NCI-H510A (cell line): ENCODE measurements at regions not wholly inside any gene's neighbourhood (a gene's known extent, or its start where the extent isn't known, plus 50 kb on each side); places are given as distances from the start of the nearest gene placed in this dataset.
"Not testable (repeated sequence)": the region's sequence is repeated elsewhere in the genome, so short reads cannot be mapped to it uniquely, and the experiment has no call there.

Experiments
- DNase-seq: peaks from one replicate; lab custom pipeline; 2025; lab: John Stamatoyannopoulos, UW

DNA sequence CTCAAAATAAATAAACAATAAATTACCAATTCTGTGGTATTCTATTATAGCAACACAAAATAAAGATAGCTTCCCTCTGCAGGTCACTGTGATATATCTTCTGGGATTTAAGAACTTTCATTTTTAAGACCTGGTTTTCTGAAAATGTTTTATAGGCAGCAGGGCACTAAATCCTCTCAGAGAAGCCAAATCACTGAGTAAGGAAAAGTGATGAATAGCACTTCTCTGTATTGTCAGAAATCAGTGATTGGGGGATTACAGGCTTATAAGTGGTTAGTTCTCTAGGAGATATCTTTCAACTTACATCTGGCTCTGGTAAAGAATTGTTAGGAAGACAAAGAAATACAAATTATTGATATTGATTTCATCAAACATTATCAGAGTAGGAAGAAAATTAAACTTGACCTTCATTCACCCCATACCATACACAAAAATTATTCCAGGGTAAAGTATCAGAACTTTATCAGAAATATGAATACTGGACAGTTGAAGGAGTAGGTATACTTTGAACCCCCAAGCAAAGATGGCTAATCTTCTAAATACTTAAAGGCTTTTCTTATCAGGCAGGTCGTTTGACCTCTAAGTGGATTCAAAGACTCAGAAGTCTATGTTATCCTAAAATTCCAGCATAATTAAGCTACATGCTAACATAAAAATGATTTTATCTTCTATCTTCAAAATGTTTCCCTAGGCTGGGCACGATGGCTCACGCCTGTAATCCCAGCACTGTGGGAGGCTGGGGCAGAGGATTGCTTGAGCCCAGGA, 81.6 kb upstream of the USP9X start:
- DNase-seq: no peak

DNA sequence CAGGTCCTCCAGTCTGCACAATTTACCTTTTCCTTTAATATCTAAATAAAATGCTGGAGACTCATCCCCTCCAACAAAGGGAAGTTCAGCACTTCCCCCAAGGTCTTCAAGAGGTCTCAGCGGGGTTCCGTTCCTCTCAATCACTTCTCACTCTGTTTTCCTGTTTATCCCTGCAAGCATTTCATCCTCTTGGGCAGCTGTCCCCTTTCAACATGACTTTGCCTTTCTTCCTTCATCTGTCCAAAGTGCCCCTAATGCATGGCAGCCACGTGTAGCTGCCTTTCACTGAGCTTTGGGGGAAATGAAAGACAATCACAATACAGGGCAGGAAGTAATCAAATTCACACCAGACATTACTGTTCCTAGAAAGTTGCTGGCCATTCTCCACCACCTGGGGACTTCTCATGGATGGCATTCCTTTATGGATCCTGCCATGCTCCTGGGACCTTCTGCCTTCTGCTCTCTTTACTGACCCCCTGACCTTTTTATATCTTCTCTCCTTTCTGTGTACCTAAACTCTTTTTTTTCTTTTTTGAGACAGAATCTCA, 79.7 kb upstream of the USP9X start:
- no peak for DNase-seq

DNA sequence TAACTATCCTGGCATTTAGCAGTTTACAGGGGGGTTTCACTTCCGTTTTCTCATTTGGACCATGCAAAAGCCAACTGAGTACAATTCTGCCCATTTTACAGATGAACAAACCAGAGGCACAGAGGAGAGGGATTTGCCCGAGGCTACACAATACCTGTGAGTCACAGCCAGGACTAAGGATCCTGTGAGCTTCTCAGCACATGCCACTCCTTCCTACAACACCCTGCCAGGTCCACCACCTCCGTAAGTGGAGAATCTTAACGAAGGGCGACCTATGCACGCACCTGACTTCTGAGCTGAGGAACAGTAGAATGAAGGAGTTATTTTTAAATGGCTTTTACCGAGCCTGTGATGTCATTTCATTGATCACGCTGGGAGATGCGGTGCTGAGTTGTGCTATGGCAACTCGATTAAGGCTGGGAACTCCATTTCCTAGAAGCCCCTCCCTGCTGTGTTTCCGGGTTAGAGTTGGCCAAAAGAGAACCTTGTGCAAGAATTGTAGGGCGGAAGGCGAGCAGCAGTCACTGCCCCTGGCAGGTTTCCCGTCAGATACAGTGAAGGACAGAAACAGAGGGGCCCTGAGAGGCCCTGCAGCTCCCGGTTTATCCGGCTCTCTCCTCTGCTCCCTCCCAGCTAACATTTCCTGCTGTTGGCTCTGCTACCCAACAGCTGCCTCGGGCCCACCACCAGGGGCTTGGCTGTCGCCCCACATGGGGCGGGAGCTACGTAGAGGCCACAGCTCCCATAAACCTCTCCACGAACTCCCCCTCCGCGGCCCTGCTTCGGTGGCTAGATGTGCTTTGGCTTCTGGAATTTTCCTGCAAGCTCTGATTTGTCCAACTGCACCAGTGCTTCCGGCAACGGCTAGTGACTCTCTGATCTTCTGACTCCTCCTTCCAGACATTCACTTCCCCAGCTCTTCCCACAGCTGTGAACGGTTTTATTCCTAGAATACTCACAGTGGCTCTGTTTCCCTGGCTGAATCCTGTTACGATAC, 75.1 kb upstream of the USP9X start:
- DNase-seq: no peak

DNA sequence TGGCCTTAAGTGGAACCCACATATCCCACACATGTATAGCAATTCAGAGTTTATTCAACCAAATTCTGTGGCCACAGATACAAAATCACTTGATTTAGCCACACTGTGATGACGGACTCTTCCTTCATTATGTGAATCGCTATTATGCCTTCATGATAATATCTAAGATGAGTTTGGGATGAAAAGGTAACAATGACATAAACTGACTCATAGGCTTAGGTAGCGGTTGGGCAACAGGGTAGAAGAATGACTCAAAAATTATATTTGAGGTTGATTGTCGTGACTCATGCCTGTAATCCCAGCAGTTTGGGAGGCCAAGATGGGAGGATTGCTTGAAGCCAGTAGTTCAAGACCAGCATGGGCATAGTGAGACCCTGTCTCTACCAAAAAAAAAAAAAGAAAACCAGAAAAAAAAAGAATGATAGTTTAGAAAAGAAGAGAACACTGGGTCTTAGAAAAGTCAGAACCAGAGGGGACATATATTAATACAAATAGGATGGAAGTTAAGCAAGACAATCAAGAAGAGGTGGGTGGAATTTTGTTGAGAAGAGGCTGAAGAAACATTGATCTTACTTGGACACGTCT, 70.4 kb upstream of the USP9X start:
- no peak for DNase-seq

DNA sequence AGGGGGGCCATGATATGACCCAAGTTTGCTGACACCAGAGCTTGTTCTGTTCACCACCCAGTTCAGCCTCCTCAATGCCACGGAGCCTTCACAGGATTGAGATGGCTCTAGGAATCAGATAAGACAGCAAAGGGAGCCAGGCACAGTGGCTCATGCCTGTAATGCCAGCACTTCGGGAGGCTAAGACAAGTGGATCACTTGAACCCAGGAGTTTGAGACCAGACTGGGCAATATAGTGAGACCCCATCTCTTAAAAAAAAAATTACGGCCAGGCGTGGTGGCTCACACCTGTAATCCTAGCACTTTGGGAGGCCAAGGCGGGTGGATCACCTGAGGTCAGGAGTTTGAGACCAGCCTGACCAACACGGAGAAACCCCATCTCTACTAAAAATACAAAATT, 67.5 kb upstream of the USP9X start:
- not testable (repeated sequence) for DNase-seq

DNA sequence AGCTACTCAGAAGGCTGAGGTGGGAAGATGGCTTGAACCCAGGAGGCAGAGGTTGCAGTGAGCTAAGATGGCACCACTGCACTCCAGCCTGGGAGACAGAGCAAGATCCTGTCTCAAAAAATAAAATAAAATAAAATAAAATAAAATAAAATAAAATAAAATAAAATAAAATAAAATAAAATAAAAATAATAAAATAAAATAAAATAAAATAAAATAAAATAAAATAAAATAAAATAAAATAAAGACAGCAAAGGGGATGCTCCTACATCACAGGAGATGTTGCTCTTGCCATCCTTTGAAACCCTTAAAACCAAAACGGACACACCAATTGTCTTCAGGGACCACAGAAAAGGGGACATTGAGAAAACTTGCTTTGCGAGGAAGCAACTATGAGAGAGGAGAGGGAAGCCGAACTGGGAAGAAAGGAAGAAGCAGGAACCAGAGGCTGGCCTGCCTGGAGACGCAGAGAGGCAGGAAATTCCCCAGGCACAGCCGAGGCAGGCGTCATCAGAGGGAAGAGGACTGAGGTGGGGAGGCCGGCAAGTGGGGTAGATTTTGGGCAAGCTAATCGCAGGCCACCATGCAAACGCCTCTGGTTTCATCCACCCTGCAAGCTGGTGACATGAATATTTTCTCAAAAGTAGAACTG, 66.7 kb upstream of the USP9X start:
- not testable (repeated sequence) for DNase-seq

- no peak for DNase-seq
Observed at GRCh38 chrX:41019041-41019392, 66.2 kb upstream of the USP9X start.

GRCh38 chrX:41022566-41022965, 62.7 kb upstream of the USP9X start:
- DNase-seq: no peak

DNA sequence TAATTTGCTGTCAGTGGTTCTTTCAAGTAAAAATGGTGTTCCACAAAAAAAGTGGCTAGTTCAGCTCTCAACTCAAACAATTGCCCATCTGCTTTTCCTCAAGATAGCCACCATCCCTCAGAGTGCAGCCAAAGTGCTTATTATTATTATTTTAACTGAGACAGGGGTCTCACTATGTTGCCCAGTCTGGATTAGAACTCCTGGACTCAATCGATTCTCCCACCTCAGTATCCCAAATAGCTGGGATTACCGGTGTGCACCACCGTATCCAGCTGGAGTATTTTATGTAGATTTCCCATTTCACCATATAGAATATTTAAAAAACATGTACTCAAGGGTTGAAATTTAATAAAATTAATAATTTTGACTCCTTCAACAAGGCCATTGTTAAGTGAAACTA, 62.1 kb upstream of the USP9X start:
- no peak for DNase-seq

DNA sequence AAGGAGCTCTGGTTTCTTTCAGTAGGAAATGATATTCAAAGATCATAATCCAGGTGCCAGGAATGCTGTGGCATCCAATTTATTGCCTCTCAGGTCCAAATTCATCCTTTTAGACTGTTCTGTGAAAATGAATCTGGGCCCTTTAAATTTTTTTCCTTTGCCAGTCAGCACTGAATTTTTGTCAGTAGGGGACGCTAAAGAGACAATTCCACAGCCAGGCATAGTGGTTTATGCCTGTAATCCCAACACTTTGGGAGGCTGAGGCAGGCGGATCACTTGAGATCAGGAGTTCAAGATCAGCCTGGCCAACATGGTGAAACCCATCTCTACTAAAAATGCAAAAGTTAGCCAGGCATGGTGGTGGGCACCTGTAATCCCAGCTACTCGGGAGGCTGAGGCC, 60.9 kb upstream of the USP9X start:
- DNase-seq: not testable (repeated sequence)

GRCh38 chrX:41024755-41025154, 60.5 kb upstream of the USP9X start:
- DNase-seq: no peak

DNA sequence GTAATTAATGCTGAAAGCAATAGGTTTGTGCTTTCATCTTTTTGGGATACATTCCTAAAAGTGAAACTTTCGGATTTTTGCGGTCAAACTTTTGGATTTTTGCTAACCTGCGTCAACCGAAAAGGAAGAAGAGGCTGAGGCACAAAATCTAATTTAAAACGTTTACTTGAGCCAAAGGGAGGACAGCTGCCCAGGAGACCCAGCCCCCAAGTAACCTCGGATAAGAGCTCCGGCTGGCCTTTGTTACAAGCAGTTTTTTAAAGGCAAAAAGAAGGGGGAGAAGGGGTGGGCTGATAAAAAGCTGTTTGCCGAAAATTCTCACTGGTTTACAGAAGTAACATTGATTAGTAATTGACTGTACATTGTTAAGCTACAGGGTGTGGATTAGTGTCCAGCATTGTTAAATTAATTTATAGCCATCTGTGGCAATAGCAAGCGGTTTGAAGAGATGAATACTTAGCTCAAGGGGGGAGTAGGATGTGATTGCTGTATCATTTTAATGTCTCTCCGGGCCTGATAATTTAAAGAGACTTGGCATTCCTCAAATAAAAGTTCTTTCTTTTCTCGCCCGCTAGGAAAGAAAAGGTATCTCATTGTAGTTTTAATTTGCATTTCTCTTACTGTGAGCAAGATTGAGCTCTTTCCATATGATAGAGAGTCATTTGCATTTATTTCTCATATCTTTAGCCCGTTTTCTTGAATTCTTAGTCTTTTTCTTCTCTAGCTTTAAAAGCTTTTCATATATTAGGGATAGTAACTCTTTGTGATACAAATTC, 59.1 kb upstream of the USP9X start:
- no peak for DNase-seq

GRCh38 chrX:41026702-41027078, 58.6 kb upstream of the USP9X start:
- DNase-seq: no peak

DNA sequence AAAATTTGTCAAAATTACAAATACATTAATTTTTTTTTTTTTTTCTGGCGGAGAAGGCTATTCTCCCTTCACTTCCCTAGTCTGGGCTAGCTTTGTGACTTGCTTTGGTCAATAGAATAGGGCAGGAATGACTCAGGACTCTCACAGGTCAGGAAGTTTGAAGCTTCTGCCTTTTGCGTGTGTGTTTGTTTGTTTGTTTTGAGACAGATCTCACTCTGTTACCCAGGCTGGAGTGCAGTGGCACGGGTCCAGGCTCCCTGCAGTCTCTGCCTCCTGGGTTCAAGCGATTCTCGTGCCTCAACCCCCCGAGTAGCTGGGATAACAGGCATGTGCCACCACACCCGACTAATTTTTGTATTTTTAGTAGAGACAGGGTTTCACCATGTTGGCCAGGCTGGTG, 55.9 kb upstream of the USP9X start:
- DNase-seq: no peak

- no peak for DNase-seq
Observed at GRCh38 chrX:41031256-41031967, 53.8 kb upstream of the USP9X start.

DNA sequence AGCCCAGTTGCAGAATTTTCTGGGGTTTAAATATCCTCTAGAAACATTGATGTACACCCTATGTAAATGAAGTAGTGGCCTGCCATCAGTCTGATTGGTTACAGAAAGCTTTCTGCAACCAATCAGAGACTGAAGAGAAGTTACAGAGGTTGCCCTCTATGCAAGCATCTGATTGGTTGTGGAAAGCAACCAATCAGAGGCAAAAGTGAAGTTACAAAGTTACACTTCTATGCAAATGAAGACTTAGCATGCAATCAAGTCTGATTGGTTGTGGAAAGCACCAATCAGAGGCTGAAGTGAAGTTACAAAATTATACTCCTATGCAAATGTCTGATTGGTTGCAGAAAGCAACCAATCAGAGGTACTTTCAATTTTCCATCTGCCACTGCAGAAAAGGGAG, 51.9 kb upstream of the USP9X start:
- no peak for DNase-seq

DNA sequence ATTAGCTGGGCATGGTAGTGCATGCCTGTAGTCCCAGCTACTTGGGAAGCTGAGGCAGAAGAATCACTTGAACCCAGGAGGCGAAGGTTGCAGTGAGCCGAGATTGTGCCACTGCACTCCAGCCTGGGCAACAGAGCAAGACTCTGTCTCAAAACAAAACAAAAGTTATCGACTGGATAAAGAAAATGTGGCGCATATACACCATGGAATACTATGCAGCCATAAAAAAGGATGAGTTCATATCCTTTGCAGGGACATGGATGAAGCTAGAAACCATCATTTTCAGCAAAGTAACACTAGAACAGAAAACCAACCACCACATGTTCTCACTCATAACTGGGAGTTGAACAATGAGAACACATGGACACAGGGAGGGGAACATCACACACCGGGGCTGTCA, 50.3 kb upstream of the USP9X start:
- not testable (repeated sequence) for DNase-seq
